ENCODE measurements at regions not wholly inside any gene's neighbourhood (a gene's known extent, or its start where the extent isn't known, plus 50 kb on each side); places are given as distances from the start of the nearest gene placed in this dataset.

- Histone ChIP-seq H3K9me2 (replicated peaks; ENCODE audit: insufficient read depth) (no peaks in the 10 kb centered on the region), H3K27ac (no peak overlapping the region), H4K20me1 (ENCODE audit: insufficient read depth, poor library complexity, severe bottlenecking) (no peaks in the 10 kb centered on the region), H3K9me3 (ENCODE audit: low read depth) (no peaks in the 10 kb centered on the region), H3K36me3 (replicated peaks; ENCODE audit: insufficient read depth, low read depth) (no peaks in the 10 kb centered on the region), H3K4me1 (ENCODE audit: insufficient read depth) (no peaks in the 10 kb centered on the region), H3K4me3 (no peak overlapping the region), H3K4me2 (no peak overlapping the region), H3K79me2 (no peaks in the 10 kb centered on the region), H3K27me3 (no peaks in the 10 kb centered on the region), H2AFZ (no peak overlapping the region)
- TF ChIP-seq EZH2 (IDR thresholded peaks at IDR 0.05; ENCODE audit: borderline replicate concordance) (no peak), EZH2phosphoT487 (IDR thresholded peaks at IDR 0.05; ENCODE audit: low read depth, severe bottlenecking, unreplicated experiment) (no peak), CTCF (IDR thresholded peaks at IDR 0.05; ENCODE audit: poor library complexity) (no peak)
- DNase-seq (ENCODE audit: low spot score), result no peak
Observed at GRCh38 chr5:110361471-110361870, 365.0 kb downstream of the TMEM232 start.

GRCh38 chr5:110362261-110362660, 364.2 kb downstream of the TMEM232 start:
- TF ChIP-seq CTCF (IDR thresholded peaks at IDR 0.05; ENCODE audit: poor library complexity) (no peak), EZH2phosphoT487 (IDR thresholded peaks at IDR 0.05; ENCODE audit: low read depth, severe bottlenecking, unreplicated experiment) (no peak), EZH2 (IDR thresholded peaks at IDR 0.05; ENCODE audit: borderline replicate concordance) (no peak)
- 55% methylated on average over 2 of the region's 2 CpGs for WGBS (ENCODE audit: low lambda C conversion rate, missing lambda C conversion rate)
- Histone ChIP-seq H3K9me2 (replicated peaks; ENCODE audit: insufficient read depth) (no peaks in the 10 kb centered on the region), H3K4me3 (no peak overlapping the region), H3K4me2 (no peak overlapping the region), H3K9me3 (ENCODE audit: low read depth) (no peaks in the 10 kb centered on the region), H3K27me3 (no peaks in the 10 kb centered on the region), H3K27ac (peak overlapping the region; percentile 8), H3K36me3 (replicated peaks; ENCODE audit: insufficient read depth, low read depth) (no peaks in the 10 kb centered on the region), H3K79me2 (no peaks in the 10 kb centered on the region), H4K20me1 (ENCODE audit: insufficient read depth, poor library complexity, severe bottlenecking) (no peaks in the 10 kb centered on the region), H2AFZ (no peak overlapping the region), H3K4me1 (ENCODE audit: insufficient read depth) (no peaks in the 10 kb centered on the region)
- no peak for DNase-seq (ENCODE audit: low spot score)

- no peaks in the 10 kb centered on the region for H3K4me1 ChIP-seq (ENCODE audit: insufficient read depth)
- no peak for DNase-seq (ENCODE audit: low spot score)
- H4K20me1 ChIP-seq (ENCODE audit: insufficient read depth, poor library complexity, severe bottlenecking), result no peaks in the 10 kb centered on the region
- H3K79me2 ChIP-seq, result no peaks in the 10 kb centered on the region
- no peak overlapping the region for H3K4me2 ChIP-seq
- 86% methylated on average over 3 of the region's 3 CpGs for WGBS (ENCODE audit: low lambda C conversion rate, missing lambda C conversion rate)
- no peaks in the 10 kb centered on the region for H3K27me3 ChIP-seq
- no peaks in the 10 kb centered on the region for H3K9me2 ChIP-seq (replicated peaks; ENCODE audit: insufficient read depth)
- no peak overlapping the region for H3K27ac ChIP-seq
- no peaks in the 10 kb centered on the region for H3K9me3 ChIP-seq (ENCODE audit: low read depth)
- TF ChIP-seq CTCF (IDR thresholded peaks at IDR 0.05; ENCODE audit: poor library complexity) (no peak), EZH2 (IDR thresholded peaks at IDR 0.05; ENCODE audit: borderline replicate concordance) (no peak), EZH2phosphoT487 (IDR thresholded peaks at IDR 0.05; ENCODE audit: low read depth, severe bottlenecking, unreplicated experiment) (no peak)
- H2AFZ ChIP-seq, result no peak overlapping the region
- no peaks in the 10 kb centered on the region for H3K36me3 ChIP-seq (replicated peaks; ENCODE audit: insufficient read depth, low read depth)
- H3K4me3 ChIP-seq, result no peak overlapping the region
Observed at GRCh38 chr5:110366716-110367115, 359.8 kb downstream of the TMEM232 start.

Measured in hepatocyte (in vitro differentiated cells).